Thymus (tissue), 11 donors: ENCODE measurements at regions not wholly inside any gene's neighbourhood (a gene's known extent, or its start where the extent isn't known, plus 50 kb on each side); places are given as distances from the start of the nearest gene placed in this dataset.

Experiments used
- DNase-seq, 9 donors: peaks; one replicate each; pipeline ENCODE4 v3.0.0-alpha.2; 2013; ENCODE audit warnings: low spot score in 9 of 9, low read depth in 6 of 9, missing footprints in 1 of 9
- H3K27ac ChIP-seq, 2 donors: one replicate each; pipeline ENCODE4 v1.5.1; 2013; ENCODE audit warnings: control low read depth in 1 of 2, low read depth in 1 of 2, low read length in 1 of 2, mild to moderate bottlenecking in 1 of 2, moderate library complexity in 1 of 2
- H3K27me3 ChIP-seq, 2 donors: one replicate each; pipeline ENCODE4 v1.5.1; 2013; ENCODE audit warnings: low read length in 1 of 2; ENCODE audit not compliant: control insufficient read depth in 2 of 2, insufficient read depth in 1 of 2
- H3K36me3 ChIP-seq, 2 donors: one replicate each; pipeline ENCODE4 v1.5.1; 2013; ENCODE audit warnings: low read length in 1 of 2, mild to moderate bottlenecking in 1 of 2, moderate library complexity in 1 of 2; ENCODE audit not compliant: control insufficient read depth in 2 of 2, insufficient read depth in 2 of 2
- H3K4me1 ChIP-seq, 2 donors: one replicate each; pipeline ENCODE4 v1.5.1; 2013; ENCODE audit warnings: low read length in 2 of 2; ENCODE audit not compliant: control insufficient read depth in 2 of 2, insufficient read depth in 2 of 2
- H3K4me3 ChIP-seq, 2 donors: one replicate each; pipeline ENCODE4 v1.5.1; 2013; ENCODE audit warnings: low read length in 2 of 2, control low read depth in 1 of 2, mild to moderate bottlenecking in 1 of 2
- H3K9me3 ChIP-seq, 2 donors: one replicate each; pipeline ENCODE4 v1.5.1; 2013; ENCODE audit warnings: low read length in 1 of 2, mild to moderate bottlenecking in 1 of 2; ENCODE audit not compliant: control insufficient read depth in 2 of 2, insufficient read depth in 1 of 2
- WGBS: extraction: QIAGEN DNeasy Blood & Tissue Kit; methylation state at CpG from one replicate; pipeline ENCODE4 v1.1.7; 2013; 5-methylcytosine and 5-hydroxymethylcytosine counted together
- donor health status: healthy.

DNA sequence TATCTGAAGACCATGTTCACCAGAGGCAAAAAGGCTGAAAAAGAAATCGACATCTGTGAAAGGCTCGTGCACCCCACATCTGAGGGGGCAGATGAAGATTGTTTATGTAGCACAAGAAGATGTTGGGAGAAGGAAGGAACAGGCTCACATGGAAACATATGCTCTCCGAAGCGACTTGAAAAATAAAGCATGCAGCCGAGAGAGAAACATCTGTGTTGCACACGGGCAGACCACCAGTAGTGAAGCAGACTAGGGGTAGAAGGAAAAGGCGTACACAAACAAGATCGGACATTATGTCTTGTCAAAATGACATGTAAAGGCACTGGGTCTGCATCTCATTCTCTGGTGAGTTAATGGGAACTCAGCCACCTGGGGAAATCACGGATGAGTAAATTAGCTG lies 356.5 kb downstream of the ZIC4 start:
- H3K27ac ChIP-seq: no peak overlapping the region

DNA sequence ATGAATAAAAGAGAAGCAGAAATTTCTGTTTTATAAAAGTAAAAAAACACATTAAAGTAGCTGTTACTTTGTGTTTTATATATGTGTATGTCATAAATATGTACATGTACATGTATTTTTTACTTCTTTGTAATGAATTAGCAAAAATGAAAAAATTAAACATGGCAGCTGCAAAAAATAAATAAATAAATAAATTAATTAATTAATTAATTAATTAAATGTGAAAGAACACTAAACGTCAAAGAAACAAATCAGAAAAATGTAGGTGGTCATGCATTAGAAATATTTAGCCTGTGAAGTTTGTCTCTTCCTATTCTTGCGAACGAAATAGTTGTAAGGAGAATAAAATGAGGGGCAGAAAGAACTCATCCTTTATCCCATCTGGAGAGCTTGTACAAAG lies 357.0 kb downstream of the ZIC4 start:
- DNase-seq: no peak
- no peak overlapping the region for H3K27ac ChIP-seq
- no peaks in the 10 kb centered on the region for H3K36me3 ChIP-seq
- H3K4me1 ChIP-seq: no peaks in the 10 kb centered on the region
- H3K4me3 ChIP-seq: no peak overlapping the region
- no peaks in the 10 kb centered on the region for H3K27me3 ChIP-seq
- WGBS: 95% methylated on average over 3 of the region's 3 CpGs
- no peaks in the 10 kb centered on the region for H3K9me3 ChIP-seq

More for the DNA sequence above, 356.5 kb downstream of the ZIC4 start:
- H3K36me3 ChIP-seq: no peaks in the 10 kb centered on the region
- H3K9me3 ChIP-seq: no peaks in the 10 kb centered on the region
- H3K4me1 ChIP-seq: no peaks in the 10 kb centered on the region
- H3K4me3 ChIP-seq: no peak overlapping the region
- WGBS: 87% methylated on average over 9 of the region's 9 CpGs
- DNase-seq: no peak
- H3K27me3 ChIP-seq: no peaks in the 10 kb centered on the region

GRCh38 chr3:147046916-147047315 lies 359.4 kb downstream of the ZIC4 start:
- Histone ChIP-seq H3K4me3 (no peak overlapping the region), H3K27me3 (no peaks in the 10 kb centered on the region), H3K27ac (no peak overlapping the region), H3K36me3 (no peaks in the 10 kb centered on the region), H3K9me3 (no peaks in the 10 kb centered on the region), H3K4me1 (no peaks in the 10 kb centered on the region)
- 98% methylated on average over 1 of the region's 1 CpG for WGBS
- DNase-seq: no peak

DNA sequence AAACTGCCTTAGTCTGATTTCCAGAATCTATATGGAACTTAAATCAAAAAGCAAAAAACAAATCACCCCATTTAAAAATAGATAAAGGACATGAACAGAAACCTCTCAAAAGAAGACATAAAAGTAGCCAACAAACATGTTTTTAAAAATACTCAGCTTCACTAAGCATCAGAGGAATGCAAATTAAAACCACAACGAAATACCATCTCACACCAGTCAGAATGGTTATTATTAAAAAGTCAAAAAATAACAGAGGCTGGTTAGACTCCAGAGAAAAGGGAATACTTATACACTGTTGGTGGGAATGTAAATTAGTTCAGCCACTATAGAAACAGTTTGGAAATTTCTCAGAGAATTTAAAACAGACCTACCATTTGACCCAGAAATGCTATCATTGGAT lies 367.9 kb downstream of the ZIC4 start:
- no peak overlapping the region for H3K4me3 ChIP-seq
- no peaks in the 10 kb centered on the region for H3K27me3 ChIP-seq
- H3K9me3 ChIP-seq: no peaks in the 10 kb centered on the region
- no peak overlapping the region for H3K27ac ChIP-seq
- H3K36me3 ChIP-seq: no peaks in the 10 kb centered on the region
- no peaks in the 10 kb centered on the region for H3K4me1 ChIP-seq
- WGBS: 64% methylated on average over 1 of the region's 1 CpG
- DNase-seq: no peak

GRCh38 chr3:147034359-147034758 lies 372.0 kb downstream of the ZIC4 start:
- Histone ChIP-seq H3K27me3 (no peaks in the 10 kb centered on the region), H3K36me3 (no peaks in the 10 kb centered on the region), H3K9me3 (no peaks in the 10 kb centered on the region), H3K4me3 (no peak overlapping the region), H3K27ac (no peak overlapping the region), H3K4me1 (no peaks in the 10 kb centered on the region)
- no peak for DNase-seq
- 88% methylated on average over 3 of the region's 3 CpGs for WGBS

- 70% methylated on average over 2 of the region's 2 CpGs for WGBS
These were observed 376.1 kb downstream of the ZIC4 start for GRCh38 chr3:147030274-147030673.

GRCh38 chr3:147015334-147015733 lies 391.0 kb downstream of the ZIC4 start:
- H3K9me3 ChIP-seq: peaks cover 0 to 14% of the 10 kb centered on the region in 2 donors
- H3K27me3 ChIP-seq: no peaks in the 10 kb centered on the region
- DNase-seq: no peak
- H3K4me3 ChIP-seq: no peak overlapping the region
- H3K27ac ChIP-seq: no peak overlapping the region
- H3K36me3 ChIP-seq: no peaks in the 10 kb centered on the region
- 93% methylated on average over 3 of the region's 3 CpGs for WGBS
- no peaks in the 10 kb centered on the region for H3K4me1 ChIP-seq

More at GRCh38 chr3:147030274-147030673, 376.1 kb downstream of the ZIC4 start:
- H3K27me3 ChIP-seq: no peaks in the 10 kb centered on the region
- H3K4me1 ChIP-seq: no peaks in the 10 kb centered on the region
- DNase-seq: no peak
- no peaks in the 10 kb centered on the region for H3K36me3 ChIP-seq
- H3K4me3 ChIP-seq: no peak overlapping the region
- H3K9me3 ChIP-seq: no peaks in the 10 kb centered on the region
- no peak overlapping the region for H3K27ac ChIP-seq

- H3K27me3 ChIP-seq: no peaks in the 10 kb centered on the region
- WGBS: 92% methylated on average over 1 of the region's 1 CpG
- no peak overlapping the region for H3K27ac ChIP-seq
- no peaks in the 10 kb centered on the region for H3K4me1 ChIP-seq
- H3K36me3 ChIP-seq: no peaks in the 10 kb centered on the region
- no peak overlapping the region for H3K4me3 ChIP-seq
- H3K9me3 ChIP-seq: peaks cover 0 to 4% of the 10 kb centered on the region in 2 donors
- DNase-seq: no peak
These were observed 397.5 kb downstream of the ZIC4 start for GRCh38 chr3:147008886-147009285.

- 95% methylated on average over 2 of the region's 2 CpGs for WGBS
- Histone ChIP-seq H3K27ac (no peak overlapping the region), H3K4me1 (no peaks in the 10 kb centered on the region), H3K4me3 (no peak overlapping the region), H3K27me3 (no peaks in the 10 kb centered on the region), H3K36me3 (no peaks in the 10 kb centered on the region), H3K9me3 (peaks cover 0 to 4% of the 10 kb centered on the region in 2 donors)
- no peak for DNase-seq
These were observed 397.9 kb downstream of the ZIC4 start for GRCh38 chr3:147008458-147008857.

GRCh38 chr3:147007736-147008245 lies 398.6 kb downstream of the ZIC4 start:
- no peak for DNase-seq
- no peaks in the 10 kb centered on the region for H3K36me3 ChIP-seq
- no peak overlapping the region for H3K27ac ChIP-seq
- no peaks in the 10 kb centered on the region for H3K4me1 ChIP-seq
- H3K9me3 ChIP-seq: peaks cover 0 to 4% of the 10 kb centered on the region in 2 donors
- H3K4me3 ChIP-seq: no peak overlapping the region
- WGBS: 91% methylated on average over 2 of the region's 2 CpGs
- no peaks in the 10 kb centered on the region for H3K27me3 ChIP-seq
